ENCODE measurements at regions not wholly inside any gene's neighbourhood (a gene's known extent, or its start where the extent isn't known, plus 50 kb on each side); places are given as distances from the start of the nearest gene placed in this dataset.

- BruUV-seq (replicated peaks), result no TSS peak
- intact Hi-C loops (cut with micrococcal nuclease) (no loop called here), in situ Hi-C loops (cut with MboI; ENCODE audit: low sequenced_read_pairs) (no loop called here), dilution Hi-C loops (cut with HindIII; ENCODE audit: low sequenced_read_pairs, unreplicated experiment) (no loop called here)
- Histone ChIP-seq H2AK5ac (ENCODE audit: low read depth, low read length) (peak overlapping the region; percentile 89; the same call in 1 of the 2 replicates), H3K9me1 (ENCODE audit: insufficient read depth, low read length) (0 out of 2 replicates have a peak, but pooled peaks cover 2% of the 10 kb centered on the region), H3K36me3 (ENCODE audit: control insufficient read depth, insufficient read depth, low read length) (no peaks in the 10 kb centered on the region), H4K5ac (ENCODE audit: low read depth, low read length) (peak overlapping the region; percentile 92; the same call in 1 of the 2 replicates), H2AK9ac (replicated peaks; ENCODE audit: low read depth, low read length, poor library complexity) (no peak overlapping the region), H4K8ac (ENCODE audit: low read depth in 2 of 2, low read length in 2 of 2) (peak overlapping the region; percentile 57 to 66; a peak in 2 of 4 replicates), H3K9ac (ENCODE audit: low read depth, low read length) (no peak overlapping the region), H3K14ac (replicated peaks; ENCODE audit: low read depth, low read length) (peak overlapping the region; percentile 18; the same call in 1 of the 2 replicates), H3K4me3 (ENCODE audit: insufficient read depth, low read depth, low read length) (no peak overlapping the region), H3K9me3 (ENCODE audit: control insufficient read depth, insufficient read depth, low read length) (no peaks in the 10 kb centered on the region), H3K4ac (ENCODE audit: low read depth, low read length) (peak overlapping the region; percentile 42), H3K79me1 (ENCODE audit: low read depth in 1 of 2, low read length in 2 of 2) (no peaks in the 10 kb centered on the region), H2BK5ac (ENCODE audit: low read depth, low read length, poor library complexity, severe bottlenecking) (peak overlapping the region; percentile 54), H4K20me1 (ENCODE audit: insufficient read depth, low read length) (no peaks in the 10 kb centered on the region), H2BK120ac (ENCODE audit: low read depth, low read length) (peak overlapping the region; percentile 83), H3K27me3 (ENCODE audit: control insufficient read depth, insufficient read depth, low read length) (no peaks in the 10 kb centered on the region), H2BK20ac (ENCODE audit: low read depth, low read length) (peak overlapping the region; percentile 73; the same call in 1 of the 2 replicates), H2AFZ (replicated peaks; ENCODE audit: low read length, poor library complexity) (peak overlapping the region; percentile 71), H3K4me2 (ENCODE audit: low read depth, low read length) (no peak overlapping the region), H3K23ac (ENCODE audit: low read depth, low read length) (peak overlapping the region; percentile 22; the same call in 1 of the 2 replicates), H3K27ac (ENCODE audit: insufficient read depth, low read length) (peak overlapping the region; percentile 73), H3K56ac (ENCODE audit: extremely low read depth, insufficient read depth, low read length) (no peak overlapping the region), H3K4me1 (ENCODE audit: control insufficient read depth, insufficient read depth, low read length) (peaks cover 2% of the 10 kb centered on the region; the same call in 1 of the 2 replicates), H3K18ac (ENCODE audit: low read depth, low read length) (peak overlapping the region; percentile 96), H2BK15ac (ENCODE audit: low read depth, low read length) (peak overlapping the region; percentile 96; the same call in 2 of the 3 replicates), H4K91ac (ENCODE audit: insufficient read depth, low read depth, low read length) (peak overlapping the region; percentile 74; the same call in 1 of the 2 replicates)
- ATAC-seq (ENCODE audit: low read depth) (no peak), DNase-seq (no peak)
- TF ChIP-seq MAFK (IDR thresholded peaks at IDR 0.05; ENCODE audit: low read depth, low read length), result no peak
- no peak for TF ChIP-seq MXI1 (IDR thresholded peaks at IDR 0.05; ENCODE audit: borderline replicate concordance, low read depth, low read length)
- TF ChIP-seq, protein P1, sequence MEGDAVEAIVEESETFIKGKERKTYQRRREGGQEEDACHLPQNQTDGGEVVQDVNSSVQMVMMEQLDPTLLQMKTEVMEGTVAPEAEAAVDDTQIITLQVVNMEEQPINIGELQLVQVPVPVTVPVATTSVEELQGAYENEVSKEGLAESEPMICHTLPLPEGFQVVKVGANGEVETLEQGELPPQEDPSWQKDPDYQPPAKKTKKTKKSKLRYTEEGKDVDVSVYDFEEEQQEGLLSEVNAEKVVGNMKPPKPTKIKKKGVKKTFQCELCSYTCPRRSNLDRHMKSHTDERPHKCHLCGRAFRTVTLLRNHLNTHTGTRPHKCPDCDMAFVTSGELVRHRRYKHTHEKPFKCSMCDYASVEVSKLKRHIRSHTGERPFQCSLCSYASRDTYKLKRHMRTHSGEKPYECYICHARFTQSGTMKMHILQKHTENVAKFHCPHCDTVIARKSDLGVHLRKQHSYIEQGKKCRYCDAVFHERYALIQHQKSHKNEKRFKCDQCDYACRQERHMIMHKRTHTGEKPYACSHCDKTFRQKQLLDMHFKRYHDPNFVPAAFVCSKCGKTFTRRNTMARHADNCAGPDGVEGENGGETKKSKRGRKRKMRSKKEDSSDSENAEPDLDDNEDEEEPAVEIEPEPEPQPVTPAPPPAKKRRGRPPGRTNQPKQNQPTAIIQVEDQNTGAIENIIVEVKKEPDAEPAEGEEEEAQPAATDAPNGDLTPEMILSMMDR (conservative IDR thresholded peaks at IDR 0.05; ENCODE audit: low read depth, low read length), result no peak
- TF ChIP-seq RFX5 (IDR thresholded peaks at IDR 0.05; ENCODE audit: low read depth, low read length), result no peak
- TF ChIP-seq RAD21 (IDR thresholded peaks at IDR 0.05; ENCODE audit: low read length), result no peak
- no peak for TF ChIP-seq MAZ (IDR thresholded peaks at IDR 0.05; ENCODE audit: borderline replicate concordance, low read depth, low read length)
- TF ChIP-seq NFE2L2 (IDR thresholded peaks at IDR 0.05; ENCODE audit: low read depth, low read length), result no peak
- no peak for TF ChIP-seq POLR2A (IDR thresholded peaks at IDR 0.05; ENCODE audit: low read depth, low read length)
- CTCF ChIA-PET, result no interaction called here
- no CpG with 5 or more reads among the region's 1 CpG for WGBS, 2 experiments (ENCODE audit: extremely low coverage in 2 of 2, insufficient read length in 1 of 2)
- POLR2A ChIA-PET (ENCODE audit: unreplicated experiment), result no interaction called here
Observed at GRCh38 chr13:62933809-62934208, 1518.2 kb upstream of the PCDH20 start.
